ENCODE measurements at regions not wholly inside any gene's neighbourhood (a gene's known extent, or its start where the extent isn't known, plus 50 kb on each side); places are given as distances from the start of the nearest gene placed in this dataset.

- TF ChIP-seq SUZ12 (IDR thresholded peaks at IDR 0.05; ENCODE audit: low read length) = no peak
- TF ChIP-seq CHD2 (IDR thresholded peaks at IDR 0.05; ENCODE audit: low read length) = no peak
- no peak for TF ChIP-seq CTCF (IDR thresholded peaks at IDR 0.05; ENCODE audit: control extremely low read depth in 1 of 3, insufficient read depth in 1 of 3, low read depth in 1 of 3, low read length in 3 of 3)
- TF ChIP-seq EP300 (IDR thresholded peaks at IDR 0.05; ENCODE audit: borderline replicate concordance in 1 of 2, low read depth in 2 of 2, low read length in 2 of 2) = no peak
- no peak for TF ChIP-seq ASH2L (IDR thresholded peaks at IDR 0.05; ENCODE audit: low read length)
- 0 out of 2 replicates have a peak, but pooled peaks have one; percentile 37 for TF ChIP-seq POLR2AphosphoS5 (IDR thresholded peaks at IDR 0.05; ENCODE audit: low read depth, low read length)
Observed at GRCh38 chr15:92810418-92811138, 89.5 kb upstream of the CHD2 start.
